NK-92 treated with Interleukin-12 subunit alpha and Interleukin-12 subunit beta, amount 100 ng/mL, for 24 hours (cell line): ENCODE measurements at regions not wholly inside any gene's neighbourhood (a gene's known extent, or its start where the extent isn't known, plus 50 kb on each side); places are given as distances from the start of the nearest gene placed in this dataset.

Experiments used
- DNase-seq: peaks from one replicate; lab custom pipeline; 2025; lab: John Stamatoyannopoulos, UW

DNA sequence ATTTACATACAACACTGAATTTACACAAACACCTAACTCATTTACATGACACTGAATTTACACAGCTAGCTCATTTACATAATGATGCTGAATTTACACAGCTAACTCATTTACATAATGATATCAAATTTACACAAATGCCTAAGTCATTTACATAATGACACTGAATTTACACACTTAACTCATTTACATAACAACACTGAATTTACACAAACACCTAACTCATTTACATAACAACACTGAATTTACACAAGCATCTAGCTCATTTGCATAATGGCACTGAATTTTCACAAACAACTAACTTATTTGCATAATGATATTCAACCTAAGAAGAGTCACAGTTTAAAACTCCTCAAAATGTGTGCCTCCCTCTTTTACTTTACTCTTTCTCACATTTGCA is 511.7 kb downstream of the GALR1 start:
- DNase-seq, result no peak

DNA sequence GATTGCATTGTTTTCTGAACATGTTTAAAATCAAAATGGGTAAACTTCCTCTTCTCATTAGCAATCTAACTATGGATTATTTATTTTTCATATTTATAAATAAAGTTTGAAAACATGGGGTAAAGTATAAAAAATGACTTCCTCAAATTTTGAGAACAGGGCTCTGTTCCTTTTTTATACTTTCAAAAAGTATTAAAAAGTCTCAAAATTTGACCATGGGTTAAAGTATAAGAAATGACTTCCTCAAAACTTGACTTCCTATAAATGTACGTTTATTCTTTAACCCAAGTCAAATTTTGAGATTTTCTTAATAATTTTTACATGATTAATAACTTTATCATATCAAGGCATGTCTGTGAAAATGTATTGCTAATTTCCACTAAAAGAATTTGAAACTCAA is 512.4 kb downstream of the GALR1 start:
- no peak for DNase-seq

DNA sequence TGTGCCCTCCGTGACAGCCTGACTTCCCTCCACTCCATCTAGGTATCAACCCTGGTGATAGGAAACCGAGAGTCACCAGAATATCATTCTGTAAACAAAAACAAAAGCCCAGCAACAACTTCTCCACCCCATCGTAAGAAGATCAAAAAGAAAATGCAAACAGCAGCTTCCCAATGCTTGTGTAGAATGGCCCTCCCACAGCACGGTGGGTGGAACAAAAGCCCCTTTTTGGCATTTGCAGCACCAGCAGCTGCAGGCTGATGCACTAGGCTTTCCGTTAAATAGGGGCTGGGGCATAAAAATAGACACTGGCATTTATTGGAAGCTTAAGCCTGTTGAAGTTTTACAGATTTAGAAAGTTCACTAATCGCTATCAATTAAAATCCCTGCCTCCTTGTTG is 513.0 kb downstream of the GALR1 start:
- no peak for DNase-seq

DNA sequence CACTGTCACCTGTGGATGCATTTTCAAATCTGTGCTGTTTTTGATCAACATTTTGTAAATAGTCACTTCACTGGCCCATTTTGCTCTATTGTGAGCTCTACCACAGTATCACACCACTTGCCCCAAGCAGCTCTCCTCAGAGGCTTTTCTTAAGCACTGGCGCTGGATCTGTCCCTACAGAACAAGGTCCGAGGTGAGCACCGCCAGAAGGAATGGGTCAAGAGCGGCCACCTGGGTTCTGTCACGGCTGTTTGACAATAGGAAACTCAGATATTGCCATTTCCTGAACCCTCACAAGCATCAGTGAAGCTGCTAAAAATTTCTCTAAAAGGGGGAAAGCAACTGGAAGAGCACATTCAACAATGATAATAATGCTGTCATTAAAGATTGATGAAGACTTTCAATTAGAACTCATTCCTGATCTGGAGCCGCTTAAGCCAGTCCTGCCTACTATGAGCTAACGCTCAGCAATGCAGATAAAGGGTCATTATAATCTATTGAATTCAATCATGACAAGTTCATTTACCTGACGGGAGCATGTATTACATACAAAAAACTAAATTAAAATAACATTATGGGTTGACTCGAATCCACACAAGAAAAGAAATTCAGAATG is 514.0 kb downstream of the GALR1 start:
- no peak for DNase-seq

DNA sequence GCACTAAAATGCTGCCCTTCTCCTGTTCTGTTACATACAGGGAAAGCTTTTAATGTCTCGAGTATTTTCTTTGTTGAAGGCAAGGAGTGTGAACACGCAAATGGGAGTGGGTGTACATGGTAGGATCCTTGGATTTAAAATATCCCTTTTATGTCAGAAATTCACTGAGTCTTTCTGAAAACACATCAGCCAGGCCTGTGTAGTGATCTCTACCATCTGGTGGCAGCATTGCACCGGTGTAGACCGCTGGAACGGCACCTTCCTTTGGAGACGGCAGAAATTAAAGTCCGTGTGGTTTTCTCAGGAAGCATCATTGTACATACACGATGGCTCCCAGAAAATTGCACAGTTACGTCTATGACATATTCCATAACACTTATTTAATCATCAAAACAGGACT is 515.8 kb downstream of the GALR1 start:
- no peak for DNase-seq

DNA sequence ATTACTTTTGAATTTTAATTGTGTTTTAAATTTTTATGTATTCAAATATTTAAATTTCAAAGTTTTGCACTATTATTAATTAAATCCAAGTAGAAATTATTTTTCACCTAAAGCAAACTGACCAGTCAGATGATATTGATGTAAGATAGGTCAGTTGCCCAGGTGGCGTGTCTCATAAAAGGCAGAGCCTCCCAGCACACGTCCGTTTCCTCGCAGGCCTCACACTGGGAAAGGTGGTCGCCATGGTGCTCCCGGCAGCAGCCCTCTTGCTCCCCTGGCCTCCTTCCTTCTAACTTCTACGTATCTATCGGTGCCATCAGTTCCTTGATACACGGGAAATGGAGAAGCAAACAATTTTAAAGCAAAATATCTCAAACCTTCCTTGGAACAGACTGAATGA is 516.8 kb downstream of the GALR1 start:
- no peak for DNase-seq

DNA sequence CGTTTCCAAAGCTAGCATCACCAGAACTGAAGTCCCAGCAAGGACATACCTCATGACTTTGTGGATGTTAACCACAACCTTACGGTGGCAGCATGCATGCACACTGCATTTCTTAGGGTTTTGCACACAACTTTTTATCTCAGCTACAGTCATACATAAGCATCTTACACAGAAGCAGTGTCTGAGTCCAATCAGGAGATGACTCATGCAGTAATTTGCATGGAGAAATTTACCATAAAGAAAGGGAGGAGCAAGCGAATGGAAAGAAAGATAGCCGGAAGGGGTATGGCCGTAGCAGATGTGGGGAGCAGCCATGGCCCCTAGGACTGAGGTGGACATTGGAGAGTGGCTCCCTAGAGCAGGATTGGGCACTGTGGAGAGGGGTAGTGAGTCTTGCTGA is 522.5 kb downstream of the GALR1 start:
- no peak for DNase-seq

DNA sequence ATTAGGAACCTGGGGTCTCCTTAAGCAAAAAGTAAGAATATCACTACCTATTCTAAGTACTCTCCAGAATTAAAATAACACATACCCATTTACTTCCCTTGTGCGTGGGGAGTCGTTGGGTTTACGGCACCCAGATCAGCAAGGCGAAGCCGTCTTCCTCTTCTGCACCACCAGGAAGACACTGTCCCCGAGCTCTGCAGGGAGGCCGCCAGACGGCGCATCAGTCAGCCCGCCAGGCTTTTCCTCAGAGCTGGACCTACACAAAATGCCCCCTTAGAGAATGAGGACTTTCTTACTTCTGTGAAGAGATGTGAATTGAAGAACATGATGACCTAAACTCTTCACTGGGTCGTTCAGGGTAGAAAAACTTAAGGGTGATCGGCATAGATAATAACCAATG is 526.5 kb downstream of the GALR1 start:
- no peak for DNase-seq

DNA sequence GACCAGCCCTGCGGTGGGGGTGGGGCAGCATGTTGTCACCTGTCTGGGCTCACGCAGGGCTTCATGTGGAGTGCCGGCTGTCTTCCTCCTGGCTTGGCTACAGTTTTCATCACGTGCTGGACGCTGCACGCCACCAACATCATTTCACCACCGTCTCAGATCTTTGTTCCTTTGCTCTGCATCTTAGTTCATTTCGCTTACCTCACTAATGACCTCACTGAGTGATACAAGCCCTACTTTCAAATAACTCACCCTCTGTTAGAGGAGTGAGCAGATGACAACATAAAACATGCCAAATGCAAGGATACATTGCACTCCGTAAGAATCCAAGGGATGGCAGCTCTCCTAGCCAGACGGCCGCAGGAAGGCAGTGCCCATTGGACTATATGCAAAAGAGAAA is 527.5 kb downstream of the GALR1 start:
- DNase-seq, result no peak

DNA sequence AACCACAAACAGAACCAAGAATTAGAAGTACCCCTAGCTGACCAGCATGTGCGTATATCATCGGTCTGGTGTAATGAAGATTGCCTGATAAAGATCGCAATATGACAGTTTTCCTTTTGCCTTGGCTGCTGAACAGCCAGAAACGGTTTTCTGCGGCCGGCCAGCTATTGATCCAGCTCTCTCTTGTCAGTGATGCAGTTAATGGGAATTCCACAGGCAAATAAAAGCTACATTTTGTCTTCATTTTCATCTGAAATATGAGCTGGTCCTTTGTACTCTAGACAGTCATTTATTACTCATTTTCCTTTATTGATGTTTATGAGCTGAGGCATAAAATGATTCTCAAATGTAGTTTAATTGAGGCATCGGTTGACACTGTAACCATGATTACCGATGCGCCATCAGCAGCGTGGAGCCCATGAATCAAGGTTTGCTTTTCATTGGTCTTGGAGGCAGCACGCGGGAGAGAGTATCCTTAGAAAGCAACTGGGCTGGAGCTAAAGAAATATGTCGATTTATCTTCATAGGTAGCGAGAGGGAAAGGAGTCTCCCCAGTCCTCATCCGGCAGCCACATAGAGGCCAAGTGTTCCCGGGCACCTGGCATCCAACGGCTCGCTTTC is 535.2 kb downstream of the GALR1 start:
- no peak for DNase-seq

DNA sequence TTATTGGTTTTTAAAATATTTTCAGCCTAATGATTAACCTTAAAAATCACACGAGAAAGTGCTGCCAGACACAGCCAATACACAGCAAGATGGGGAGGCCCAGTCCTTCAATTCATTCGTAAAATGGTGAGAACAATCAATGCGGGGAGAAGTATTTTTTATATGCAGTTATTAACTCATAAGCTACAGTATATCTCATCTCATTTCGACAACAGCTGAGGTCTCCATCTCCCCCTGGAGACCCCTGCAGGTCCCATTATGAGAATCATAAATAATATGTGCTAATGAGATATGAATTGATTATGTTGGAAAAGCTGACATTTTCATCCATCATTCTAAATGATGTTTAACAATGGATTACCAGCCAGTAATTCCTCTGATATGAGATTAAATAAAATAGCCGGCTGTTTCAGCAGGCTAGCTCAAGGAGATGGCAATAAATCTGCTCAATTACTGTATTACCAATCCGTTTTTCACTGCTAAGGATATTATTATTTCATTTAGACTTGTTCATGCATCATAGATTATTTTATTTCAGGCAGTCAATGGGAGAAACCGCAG is 535.8 kb downstream of the GALR1 start:
- DNase-seq, result no peak

DNA sequence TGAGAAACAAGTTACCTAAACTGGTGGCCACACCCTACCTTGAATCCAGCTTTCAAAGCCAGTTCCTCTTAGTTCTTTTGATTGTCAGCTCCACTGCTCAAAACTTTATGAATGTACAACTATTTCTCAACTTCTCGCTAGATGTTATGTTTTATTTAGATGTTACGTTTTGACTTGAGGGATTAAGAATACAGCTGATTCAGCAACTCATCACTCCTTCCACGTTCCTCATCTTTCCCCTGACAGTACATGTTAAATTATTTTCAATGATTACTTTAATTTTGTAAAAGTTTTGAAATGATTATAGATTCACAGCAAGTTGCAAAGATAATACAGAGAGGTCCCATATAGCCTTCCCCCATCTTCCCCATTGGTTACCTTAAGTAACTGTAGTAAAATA is 553.4 kb downstream of the GALR1 start:
- DNase-seq, result no peak

DNA sequence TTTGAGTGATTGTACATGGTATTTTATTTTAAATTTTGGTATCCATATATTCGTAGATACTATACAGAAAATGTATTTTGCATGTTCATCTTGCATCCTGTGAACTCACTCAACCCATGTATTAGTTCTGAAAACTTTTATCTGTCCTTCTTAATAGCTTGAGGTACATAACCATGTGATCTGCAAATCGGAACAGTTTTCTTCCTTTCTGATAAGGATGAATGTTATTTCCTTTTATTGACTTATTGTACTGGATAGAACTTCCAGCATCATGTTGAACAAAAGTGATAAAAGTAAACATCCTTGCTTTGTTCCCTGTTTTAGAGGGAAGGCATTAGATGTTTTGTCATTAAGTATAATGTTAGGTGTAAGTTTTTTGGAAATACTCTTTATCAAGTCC is 554.7 kb downstream of the GALR1 start:
- no peak for DNase-seq

DNA sequence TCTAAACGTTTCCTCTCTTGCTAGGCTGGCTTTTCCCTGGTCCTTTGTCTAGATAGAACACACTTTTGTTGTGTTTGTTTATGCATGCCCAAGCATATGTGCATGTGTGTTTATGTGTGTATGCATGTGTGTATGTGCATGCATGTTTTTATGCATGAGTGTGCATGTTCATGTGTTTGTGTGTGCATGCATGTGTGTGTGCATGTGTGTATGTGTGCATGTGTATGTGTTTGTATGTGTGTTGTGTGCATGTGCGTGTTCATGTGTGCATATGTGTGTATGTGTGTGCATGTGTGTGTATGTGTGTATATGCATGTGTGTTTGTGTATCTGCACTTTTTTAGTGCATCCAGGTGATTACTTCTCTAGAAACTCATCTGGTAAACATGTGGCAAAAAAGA is 558.0 kb downstream of the GALR1 start:
- DNase-seq, result no peak

DNA sequence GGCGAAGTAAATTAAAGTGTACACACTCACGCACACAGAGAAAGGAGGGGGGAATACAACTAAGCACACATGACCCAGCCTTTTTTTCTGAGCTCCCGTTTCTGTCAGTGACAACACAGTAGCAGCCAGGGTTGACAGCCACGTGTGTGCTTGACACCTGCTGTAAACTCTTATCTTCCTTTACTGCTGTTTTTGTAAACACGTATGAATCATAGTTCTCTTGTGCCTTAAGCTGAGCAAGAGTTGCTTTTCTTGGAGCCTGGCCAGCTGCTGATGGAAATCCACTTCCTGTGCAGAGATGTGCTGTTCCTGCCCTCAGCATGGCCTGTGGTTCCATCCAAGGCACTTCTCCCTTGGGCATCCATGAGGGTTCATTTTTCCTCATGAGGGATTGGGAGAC is 561.9 kb downstream of the GALR1 start:
- DNase-seq, result no peak

DNA sequence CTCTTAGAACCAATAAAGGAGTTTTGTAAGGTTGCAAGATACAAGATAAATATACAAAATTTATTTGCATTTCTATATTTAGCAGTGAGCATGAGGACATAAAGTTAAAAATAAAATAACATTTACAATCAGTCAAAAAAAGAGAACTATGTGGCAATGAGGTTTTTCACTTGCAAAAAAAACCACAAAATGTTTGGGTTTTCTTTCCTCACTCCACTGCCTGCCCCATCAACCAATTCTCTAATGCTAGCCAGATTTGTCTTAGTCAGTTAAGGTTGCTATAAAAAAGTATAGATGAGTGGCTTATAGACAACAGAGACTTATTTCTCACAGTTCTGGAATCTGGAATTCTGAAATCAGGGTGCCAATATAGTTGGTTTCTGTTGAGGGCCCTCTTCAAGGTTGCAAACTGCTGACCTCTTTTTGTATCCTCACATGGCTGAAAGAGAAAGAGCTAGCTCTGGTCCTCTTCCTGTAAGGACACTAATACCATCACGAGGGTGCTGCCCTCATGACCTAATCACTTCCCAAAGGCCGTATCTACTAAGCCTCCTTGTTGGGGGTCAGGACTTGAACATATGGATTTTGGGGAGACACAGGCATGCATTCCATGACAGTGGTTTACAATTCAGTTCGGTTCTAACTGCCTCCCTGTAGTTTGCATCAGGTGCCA is 566.2 kb downstream of the GALR1 start:
- DNase-seq, result no peak

DNA sequence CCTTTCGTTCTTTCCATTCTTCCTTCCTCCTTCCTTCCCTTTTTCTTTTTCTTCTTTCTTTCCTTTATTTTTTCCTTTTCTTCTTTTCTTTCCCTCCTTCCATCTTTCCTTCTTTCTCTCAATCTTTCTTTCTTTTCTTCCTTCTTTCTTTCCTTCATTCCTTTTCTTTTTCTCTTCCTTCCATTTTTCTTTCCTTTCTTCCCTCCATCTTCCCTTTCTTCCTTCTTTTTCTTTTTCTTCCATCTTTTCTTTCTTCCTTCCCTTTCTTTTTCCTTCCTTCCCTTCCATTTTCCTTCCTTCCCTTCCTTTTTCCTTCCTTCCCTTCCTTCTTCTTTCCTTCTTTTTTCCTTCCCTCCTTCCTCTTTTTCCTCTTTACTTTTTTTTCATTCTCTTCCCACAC is 568.7 kb downstream of the GALR1 start:
- DNase-seq, result no peak

DNA sequence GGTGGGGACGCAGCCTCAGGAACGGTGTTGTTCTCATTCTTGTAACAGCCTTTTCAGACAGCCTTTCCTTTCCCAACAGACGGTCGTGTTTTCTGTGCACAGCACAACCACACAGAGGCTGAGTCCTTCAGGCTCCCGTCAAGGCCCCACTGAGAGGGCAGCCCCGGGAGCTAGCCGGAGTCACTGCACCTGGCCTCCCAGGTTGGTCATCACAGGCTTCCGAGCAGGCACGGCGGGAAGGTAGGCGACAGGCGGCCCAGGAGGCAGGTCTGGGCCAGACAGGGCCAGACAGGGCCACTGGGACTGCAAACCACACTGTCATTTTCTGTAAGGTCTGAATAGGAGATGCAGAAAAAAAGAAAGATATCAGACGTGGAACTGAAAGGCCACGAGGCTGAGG is 570.8 kb downstream of the GALR1 start:
- no peak for DNase-seq

DNA sequence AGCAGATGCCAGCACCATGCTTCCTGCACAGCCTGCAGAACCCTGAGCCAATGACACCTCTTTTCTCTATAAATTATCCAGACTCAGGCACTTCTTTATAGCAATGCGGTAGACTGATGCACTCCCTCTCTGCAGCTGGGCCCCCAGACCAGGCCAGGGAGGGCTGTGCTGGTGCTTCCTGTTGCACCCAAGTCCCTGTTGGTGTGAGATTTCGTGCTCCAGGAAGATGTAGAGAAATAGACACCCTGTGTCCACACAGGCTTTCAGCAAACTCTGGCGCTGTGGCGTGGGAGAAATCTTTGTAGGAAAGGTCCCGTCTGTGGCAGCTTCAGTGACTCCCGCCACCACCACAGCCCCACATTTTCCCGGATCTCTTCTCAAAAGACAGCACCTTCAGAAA is 572.2 kb downstream of the GALR1 start:
- DNase-seq, result no peak

DNA sequence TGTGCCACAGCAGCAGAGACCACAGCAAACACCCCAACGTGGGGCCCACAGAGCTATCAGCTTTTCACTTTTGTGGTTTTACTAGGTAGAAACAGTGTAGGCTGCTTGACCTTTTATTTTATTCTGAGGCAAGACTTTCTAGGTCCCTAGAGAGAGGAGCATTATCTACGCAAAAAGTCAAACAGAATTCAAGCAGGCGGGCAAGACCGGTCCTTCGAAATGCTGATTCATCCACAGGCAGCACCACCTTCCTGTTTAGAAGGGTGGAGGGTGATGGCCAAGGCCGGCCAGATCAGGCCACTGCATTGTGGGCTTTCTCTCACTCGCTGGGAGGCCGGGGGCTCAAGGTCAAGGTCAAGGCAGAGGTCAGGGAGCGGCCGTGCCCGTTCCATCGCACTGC is 573.0 kb downstream of the GALR1 start:
- no peak for DNase-seq

DNA sequence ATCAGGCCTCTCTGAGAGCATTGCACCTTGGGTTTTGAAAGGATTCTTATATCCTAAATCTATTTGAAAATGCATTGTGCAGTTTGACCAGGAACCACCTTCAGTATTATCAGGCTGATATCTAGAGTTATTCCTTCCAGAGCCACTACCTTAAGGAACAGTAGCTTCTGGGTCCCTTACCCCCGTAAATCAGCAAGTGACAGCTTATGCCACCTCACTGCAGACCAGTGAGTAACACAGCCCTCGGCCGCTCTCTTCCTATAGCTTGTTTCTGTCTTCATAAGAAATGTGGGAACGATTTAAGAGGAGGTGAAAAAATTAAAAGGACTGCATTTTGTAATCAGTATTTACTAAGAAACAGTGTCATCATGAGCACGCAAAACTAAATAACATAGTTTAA is 584.2 kb downstream of the GALR1 start:
- no peak for DNase-seq

DNA sequence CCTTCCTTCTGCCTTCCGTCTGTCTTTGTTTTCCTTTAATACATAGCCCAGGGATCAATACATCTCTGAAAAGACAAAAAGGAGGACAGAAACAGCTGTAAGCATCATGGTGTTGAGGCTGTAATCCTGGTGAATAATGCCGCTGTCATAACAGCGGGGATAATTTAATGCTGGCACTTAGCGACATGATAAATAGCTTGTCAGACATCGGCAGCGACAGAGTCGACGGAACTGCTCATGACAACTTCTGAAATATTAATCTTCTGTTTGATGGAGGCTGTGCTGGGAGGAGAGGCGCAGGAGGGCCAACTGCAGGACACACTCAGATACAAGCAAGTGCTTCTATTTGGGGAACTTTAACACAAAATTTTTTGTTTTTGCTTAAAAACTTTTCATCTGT is 602.2 kb downstream of the GALR1 start:
- DNase-seq, result no peak

DNA sequence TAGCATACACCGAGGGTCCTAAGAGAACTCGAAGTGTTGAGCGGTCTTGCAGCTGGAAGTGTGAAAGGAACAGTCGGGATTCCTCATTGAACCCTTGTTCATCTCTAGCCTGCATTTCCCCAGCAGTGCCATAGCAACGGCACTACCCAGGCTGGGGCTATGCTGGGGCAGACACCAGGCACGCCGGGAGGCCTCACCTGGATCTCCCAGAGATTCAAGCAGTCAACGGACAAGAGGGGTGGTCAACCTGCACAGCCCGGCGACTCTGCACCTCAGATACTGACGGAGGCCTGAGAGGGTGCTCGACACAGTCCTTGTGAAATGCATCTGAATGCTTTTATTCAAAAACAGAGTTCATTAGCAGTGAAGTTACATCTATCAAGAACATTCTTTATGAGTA is 604.2 kb downstream of the GALR1 start:
- no peak for DNase-seq
